ENCODE measurements at regions not wholly inside any gene's neighbourhood (a gene's known extent, or its start where the extent isn't known, plus 50 kb on each side); places are given as distances from the start of the nearest gene placed in this dataset.
"Not testable (repeated sequence)": the region's sequence is repeated elsewhere in the genome, so short reads cannot be mapped to it uniquely, and the experiment has no call there.

GRCh38 chr1:232859216-232859615, 54.0 kb downstream of the MAP10 start:
- no peak for DNase-seq

DNA sequence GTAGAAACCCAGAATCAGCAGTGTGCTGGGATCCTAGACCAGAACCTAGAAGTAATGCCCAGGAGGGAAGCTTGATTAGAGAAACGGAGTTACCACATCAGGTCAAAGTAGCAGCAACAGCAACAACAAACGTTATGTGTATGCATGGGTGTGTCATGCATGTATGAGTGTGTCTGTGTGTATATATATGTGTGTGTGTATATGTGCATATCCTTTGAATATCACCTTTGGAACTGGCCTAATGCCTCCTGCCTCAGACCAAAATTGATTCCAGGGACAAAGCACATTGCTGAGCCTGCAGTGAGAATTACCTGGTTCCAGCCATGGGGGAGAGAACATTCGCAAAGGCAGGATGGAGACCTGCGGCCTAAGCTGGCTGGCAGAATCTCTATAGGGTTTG, 55.9 kb downstream of the MAP10 start:
- no peak for DNase-seq

DNA sequence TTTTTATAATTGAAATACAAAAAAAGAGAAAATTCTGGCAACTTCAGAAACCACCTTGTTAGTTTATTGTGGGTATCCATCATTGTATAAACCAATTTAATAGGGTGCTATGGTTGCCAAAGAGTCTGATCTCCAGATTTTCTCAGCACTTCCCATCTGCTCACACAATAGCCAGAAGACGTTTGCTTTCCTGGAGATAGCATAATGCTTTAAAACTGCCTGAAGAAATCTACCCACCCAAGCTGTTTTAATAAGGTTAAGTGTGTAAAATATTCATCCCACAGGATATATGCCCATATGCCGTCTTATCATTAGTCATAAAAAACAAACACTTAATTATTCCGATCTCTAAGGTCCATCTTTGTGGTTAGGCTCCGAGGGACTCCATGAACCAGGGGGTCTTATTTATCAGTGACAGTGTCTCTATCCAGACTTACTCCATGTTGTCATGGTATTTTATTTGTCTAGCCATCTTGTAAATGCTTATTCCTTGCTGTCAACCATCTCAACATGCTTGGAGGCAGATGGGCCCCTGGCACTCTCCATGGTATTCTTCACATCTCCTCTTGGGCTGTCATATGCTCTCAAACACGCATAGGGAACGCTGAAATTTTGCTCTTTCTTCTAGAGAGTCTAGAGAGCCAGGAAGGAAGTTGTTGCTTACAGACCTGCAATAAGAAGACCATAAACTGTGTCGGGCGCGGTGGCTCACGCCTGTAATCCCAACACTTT, 58.5 kb downstream of the MAP10 start:
- DNase-seq: no peak

- DNase-seq: no peak
Measured at GRCh38 chr1:232865102-232865931, 60.1 kb downstream of the MAP10 start.

DNA sequence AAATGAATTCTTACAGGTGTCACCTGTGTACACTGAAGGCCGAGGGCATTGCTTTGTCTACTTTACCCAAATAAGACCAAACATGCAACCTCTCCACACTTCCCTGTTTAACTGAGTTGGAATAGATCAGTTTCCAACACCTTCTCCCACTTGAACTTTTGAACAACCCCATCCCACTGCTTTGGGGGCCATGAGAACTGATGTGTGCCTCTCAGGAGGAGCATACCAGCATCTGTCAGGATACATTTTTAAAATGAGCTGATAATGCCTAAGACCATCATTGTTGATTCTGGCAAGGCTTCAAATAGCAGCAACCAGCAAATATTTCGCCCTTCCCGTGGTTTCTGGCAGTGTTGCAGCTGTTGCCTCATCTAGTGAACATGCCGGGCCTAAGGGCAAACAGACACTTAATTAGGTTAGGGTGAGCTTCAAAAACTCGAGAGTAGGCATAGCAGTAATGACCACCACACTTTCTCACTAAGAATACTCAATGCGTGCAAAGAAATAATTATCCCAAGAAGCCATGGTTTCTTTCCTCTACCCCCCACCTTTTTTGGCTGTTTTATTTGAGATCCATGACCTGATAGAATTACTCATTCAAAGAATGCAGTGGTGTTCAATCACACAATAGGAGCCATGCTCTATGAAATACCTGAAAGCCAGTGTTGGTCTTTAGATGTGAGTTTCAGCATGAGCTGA, 63.7 kb downstream of the MAP10 start:
- DNase-seq: no peak

GRCh38 chr1:232871291-232871969, 66.2 kb downstream of the MAP10 start:
- DNase-seq: not testable (repeated sequence)

DNA sequence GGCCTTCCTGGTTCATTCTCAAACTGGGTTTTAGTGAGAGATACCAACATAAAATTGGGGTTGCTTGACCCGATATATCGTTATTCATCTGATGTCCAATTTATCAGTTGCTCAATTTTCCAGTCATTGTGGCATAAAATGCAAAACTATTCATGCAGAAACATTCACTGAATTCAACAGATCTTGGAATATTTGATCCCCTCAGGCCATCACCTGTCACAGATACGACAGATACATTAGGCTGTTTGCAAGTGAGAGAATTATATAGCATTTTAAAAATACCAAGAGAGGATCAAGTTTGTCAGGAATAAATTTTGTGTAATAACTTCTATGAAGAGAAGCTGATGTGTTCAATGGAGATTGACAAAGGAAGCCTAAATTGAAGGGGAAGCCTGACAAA, 67.1 kb downstream of the MAP10 start:
- DNase-seq: no peak

- DNase-seq: no peak
Measured at GRCh38 chr1:232872738-232873137, 67.5 kb downstream of the MAP10 start.

- DNase-seq: no peak
Measured at GRCh38 chr1:232873412-232873811, 68.2 kb downstream of the MAP10 start.

GRCh38 chr1:232873931-232874330, 68.7 kb downstream of the MAP10 start:
- DNase-seq: no peak

DNA sequence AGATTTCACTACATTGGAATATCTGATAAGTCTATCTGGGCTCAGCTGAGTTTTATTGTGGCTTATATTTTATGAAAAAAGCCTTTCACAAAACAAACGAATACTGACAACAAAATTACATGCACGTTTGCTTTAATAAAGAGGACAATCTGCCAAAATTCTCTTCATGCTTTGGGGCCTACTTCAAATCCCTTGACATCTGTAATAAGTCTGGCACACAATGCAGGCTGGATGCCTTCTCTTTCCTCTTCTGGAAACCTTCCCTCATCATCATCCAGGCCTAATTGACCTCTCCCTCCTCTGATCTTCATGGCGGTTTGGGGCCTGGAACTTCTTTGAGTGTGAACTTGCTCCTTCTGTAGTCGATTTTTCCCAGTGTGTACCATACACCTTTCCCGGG, 70.3 kb downstream of the MAP10 start:
- no peak for DNase-seq

DNA sequence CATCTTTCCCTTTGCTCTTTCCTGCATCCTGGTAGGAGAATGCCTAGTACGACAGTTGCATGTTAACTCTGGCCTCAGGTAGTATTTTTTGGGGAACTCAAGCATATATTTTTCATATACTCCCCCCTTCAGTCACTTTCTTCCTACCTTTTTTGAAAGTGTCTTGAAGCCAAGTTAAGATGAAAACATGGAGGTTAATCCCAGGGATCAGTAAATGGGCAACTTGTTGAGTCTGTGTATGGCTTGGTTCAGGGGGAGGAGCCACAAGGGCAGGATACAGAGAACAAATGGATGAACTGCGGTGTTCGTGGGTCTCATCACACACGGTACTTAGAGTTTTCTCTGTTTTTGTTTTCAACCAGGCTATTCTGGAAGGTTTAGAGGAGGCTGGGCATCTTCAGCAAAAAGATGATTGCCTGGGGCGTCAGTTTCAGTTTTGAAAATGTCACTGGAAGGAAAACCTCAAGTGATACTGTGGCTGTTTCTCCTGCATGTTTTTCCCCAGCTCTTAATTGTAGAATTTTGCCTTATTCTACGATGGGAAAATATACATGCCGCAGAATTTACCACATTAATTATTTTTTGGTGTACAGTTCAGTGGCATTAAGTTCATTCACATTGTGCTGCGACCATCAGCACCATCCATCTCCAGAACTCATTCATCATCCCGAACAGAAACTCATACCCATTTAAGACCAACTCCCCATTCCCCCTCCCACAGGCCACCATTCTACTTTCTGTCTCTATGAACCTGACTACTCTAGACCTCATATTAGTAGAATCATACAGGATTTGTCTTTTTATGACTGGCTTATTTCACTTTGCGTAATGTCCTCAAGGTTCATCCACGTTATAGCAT, 71.5 kb downstream of the MAP10 start:
- DNase-seq: no peak

- no peak for DNase-seq
Measured at GRCh38 chr1:232877365-232878028, 72.3 kb downstream of the MAP10 start.

- no peak for DNase-seq
Measured at GRCh38 chr1:232878086-232878485, 72.3 kb upstream of the NTPCR start.

- peak; percentile 4 for DNase-seq
Measured at GRCh38 chr1:232880354-232880753, 70.1 kb upstream of the NTPCR start.

DNA sequence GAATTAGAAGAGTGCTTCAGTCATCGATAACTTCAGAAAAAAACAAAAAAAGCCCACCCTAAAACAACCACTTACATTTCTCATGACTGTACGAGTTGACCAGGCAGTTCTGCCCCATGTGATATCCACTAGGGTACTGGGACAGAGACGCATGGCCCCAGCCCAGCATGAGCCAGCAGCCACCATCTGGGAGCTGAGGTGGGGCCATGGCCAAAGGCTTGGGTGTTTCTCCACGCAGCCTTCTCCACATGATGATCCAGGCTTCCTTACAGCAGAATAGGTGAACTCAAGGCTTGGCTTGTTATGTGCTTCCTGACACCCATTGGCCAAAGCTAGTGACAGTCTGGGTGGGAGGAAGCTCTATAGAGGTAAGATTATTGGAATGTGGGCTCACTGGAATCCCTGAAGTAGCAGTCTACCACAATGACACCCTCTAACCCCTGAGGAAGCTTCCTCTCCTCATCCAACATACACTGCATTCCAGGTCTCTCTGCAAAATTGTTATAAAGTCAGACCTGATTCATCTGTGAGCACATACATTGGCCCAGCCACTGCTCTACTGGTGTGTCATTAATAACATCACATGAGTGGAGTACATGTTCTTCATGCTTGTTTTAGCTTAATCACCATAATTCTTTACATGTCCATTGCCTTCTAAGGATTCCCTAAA, 66.3 kb upstream of the NTPCR start:
- DNase-seq: no peak

DNA sequence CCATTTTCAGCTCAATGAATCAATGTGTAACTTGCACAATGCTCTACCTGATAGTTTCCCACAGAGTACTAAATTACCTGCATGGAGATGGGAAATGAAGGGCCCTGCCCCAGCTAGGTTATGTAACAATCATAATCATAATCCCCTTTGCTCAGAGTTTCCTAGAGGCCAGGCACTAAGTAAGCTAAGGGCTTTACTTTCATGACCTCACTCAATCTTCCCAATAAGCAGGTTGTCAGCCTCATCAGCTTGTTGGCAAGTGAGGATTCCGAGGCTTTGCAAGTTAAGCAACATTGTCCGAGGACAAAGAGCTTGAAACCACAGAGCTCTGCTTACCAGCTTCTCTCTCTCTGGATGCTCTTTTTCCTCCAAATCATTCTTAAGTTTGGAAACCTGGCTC, 64.1 kb upstream of the NTPCR start:
- DNase-seq: no peak

DNA sequence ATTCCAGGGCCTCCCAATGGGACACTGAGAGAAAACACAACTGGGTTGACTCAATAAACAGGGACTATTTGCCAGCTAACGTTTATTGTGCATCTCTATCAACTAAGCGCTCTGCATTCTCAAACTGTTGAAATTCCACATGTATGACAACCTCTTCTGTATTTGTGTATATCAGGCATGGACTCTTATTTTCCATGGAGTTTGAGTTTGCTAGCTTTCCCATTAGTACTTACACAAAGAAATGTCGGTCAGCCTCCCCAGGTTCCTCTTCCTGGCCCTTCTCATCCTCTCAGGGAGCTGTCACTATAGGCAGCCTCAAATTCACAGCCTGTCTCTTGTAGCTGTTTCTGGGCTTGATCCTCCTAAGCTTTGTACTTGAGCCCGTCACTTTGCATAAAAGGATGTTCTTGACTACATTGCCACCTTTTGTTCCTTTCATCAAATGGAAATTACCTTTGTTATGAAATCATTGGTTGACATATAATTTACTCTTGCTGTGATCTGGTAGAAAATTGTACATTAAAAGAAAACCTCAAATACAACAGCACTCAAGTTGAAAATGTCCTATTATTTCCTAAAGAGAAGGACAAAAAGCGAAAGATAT, 60.0 kb upstream of the NTPCR start:
- no peak for DNase-seq

DNA sequence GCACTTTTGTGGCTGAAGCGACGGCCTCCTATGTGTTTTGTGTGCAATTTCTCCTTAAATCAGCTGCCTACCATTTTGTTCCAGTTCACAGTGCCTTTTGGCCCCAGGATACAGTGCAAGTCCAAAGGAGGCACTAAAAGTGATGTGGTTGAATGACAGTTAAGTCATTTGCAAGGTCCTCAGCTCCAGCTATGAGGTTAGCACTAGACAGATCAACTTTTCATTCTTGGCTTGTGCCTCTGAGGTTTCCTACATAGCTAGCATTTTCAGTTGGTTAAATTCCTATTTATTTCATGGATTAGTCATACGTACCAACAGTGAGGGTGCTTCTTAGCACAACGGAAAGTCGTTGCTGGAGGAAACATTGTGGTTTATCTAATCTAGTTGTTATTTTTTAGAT, 59.3 kb upstream of the NTPCR start:
- no peak for DNase-seq

- DNase-seq: no peak
Measured at GRCh38 chr1:232891656-232892317, 58.6 kb upstream of the NTPCR start.
